ENCODE measurements at regions not wholly inside any gene's neighbourhood (a gene's known extent, or its start where the extent isn't known, plus 50 kb on each side); places are given as distances from the start of the nearest gene placed in this dataset.
"Not testable (repeated sequence)": the region's sequence is repeated elsewhere in the genome, so short reads cannot be mapped to it uniquely, and the experiment has no call there.

- not testable (repeated sequence) for DNase-seq (ENCODE audit: low read depth in 2 of 3, low spot score in 2 of 3)
Measured at GRCh38 chr2:4814137-4814536, 878.0 kb upstream of the SOX11 start.

GRCh38 chr2:4827836-4828235 is 864.3 kb upstream of the SOX11 start:
- no peak for DNase-seq (ENCODE audit: low read depth in 2 of 3, low spot score in 2 of 3)

DNA sequence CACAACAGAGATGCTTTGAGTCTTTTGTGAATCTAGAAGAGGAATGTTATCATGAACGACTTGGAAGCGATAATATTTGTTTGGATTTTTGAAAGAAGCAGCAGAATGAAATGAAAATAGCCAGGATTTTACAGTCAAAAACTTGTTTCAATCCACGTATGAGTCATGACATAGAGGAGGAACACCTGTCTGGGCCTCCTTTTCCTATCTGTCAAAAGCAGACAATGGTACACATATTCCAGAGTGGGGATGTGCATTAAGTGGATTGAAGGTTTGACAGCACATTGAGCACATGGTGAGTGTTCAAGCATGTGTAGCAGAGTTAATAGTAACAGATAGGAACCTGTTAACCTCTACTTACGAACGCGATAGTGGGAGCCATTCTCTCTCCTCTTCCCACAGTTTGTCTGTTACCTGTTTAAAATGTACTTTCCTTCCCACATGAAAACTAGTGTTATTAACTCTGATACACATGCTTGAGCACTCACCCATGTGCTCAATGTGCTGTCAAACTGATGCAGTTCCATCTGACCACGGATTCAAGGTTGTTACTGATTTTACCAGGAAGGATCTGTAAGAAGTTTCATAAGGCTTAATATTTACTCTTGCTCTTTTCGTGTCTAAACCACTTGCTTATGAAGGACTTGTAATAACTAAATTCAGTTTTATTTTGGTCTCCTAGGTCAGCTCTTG is 863.4 kb upstream of the SOX11 start:
- no peak for DNase-seq (ENCODE audit: low read depth in 2 of 3, low spot score in 2 of 3)

- DNase-seq (ENCODE audit: low read depth in 2 of 3, low spot score in 2 of 3) = no peak
Measured at GRCh38 chr2:4831751-4832150, 860.4 kb upstream of the SOX11 start.

- no peak for DNase-seq (ENCODE audit: low read depth in 2 of 3, low spot score in 2 of 3)
Measured at GRCh38 chr2:4832642-4833041, 859.5 kb upstream of the SOX11 start.

- DNase-seq (ENCODE audit: low read depth in 2 of 3, low spot score in 2 of 3) = no peak
Measured at GRCh38 chr2:4838626-4839025, 853.6 kb upstream of the SOX11 start.

DNA sequence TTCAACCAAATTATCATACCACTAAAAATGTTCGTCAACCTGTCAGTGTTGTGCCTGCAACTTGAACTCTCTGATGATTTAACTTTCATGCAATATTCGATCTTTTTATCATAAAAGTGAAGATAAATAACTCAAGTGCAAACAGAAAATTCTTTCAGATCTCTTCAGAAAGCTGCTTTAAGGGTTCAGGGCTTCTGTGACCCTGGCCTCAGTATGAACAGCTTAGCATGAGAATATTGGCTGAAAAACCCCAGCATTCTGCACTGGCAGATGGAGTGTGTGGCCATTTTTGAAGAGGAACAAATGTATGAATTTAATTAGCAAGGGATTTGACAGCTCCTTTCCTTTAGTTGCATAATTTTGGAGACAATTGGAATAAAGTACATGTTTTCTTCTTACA is 851.4 kb upstream of the SOX11 start:
- no peak for DNase-seq (ENCODE audit: low read depth in 2 of 3, low spot score in 2 of 3)

DNA sequence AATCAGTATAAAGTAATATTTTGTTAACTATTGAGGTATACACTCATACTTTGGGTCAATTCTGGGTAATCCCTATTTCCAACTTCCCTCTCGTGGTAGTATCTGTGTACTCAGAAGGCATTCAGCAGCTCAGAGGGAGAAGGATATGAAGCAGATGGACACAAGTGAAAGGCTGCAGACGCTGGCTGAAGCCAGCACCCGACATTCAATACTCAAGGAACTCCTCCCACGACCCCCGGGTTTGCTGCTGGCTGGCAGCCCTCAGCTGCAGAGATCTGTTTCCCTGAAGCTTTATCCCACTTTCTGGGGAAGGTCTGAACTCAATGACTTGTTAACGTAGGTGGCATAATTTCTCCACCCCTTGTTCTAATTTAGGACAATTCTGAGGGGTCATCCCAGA is 847.3 kb upstream of the SOX11 start:
- DNase-seq (ENCODE audit: low read depth in 2 of 3, low spot score in 2 of 3) = no peak

- DNase-seq (ENCODE audit: low read depth in 2 of 3, low spot score in 2 of 3) = no peak
Measured at GRCh38 chr2:4862031-4862430, 830.2 kb upstream of the SOX11 start.

- no peak for DNase-seq (ENCODE audit: low read depth in 2 of 3, low spot score in 2 of 3)
Measured at GRCh38 chr2:4866198-4866597, 826.0 kb upstream of the SOX11 start.

DNA sequence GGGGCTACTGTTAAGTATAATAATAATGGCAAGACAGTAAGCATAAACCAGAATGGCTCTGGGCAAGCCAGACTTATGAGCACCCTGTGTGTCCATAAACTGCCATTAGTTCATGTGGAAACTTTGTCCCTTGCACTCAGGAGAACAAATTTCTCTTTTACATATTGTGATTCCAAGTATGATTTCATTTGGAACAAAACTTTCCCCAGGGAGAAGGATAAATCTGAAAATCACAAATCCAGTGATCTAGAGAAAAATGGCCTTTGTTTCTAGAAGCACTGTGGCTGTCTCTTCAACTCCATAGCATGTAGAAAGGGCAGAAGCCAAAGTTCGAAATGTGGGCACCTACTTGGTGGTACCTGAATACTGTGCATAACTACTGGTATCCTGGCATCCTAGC is 823.7 kb upstream of the SOX11 start:
- no peak for DNase-seq (ENCODE audit: low read depth in 2 of 3, low spot score in 2 of 3)

GRCh38 chr2:4869154-4869553 is 823.0 kb upstream of the SOX11 start:
- no peak for DNase-seq (ENCODE audit: low read depth in 2 of 3, low spot score in 2 of 3)

DNA sequence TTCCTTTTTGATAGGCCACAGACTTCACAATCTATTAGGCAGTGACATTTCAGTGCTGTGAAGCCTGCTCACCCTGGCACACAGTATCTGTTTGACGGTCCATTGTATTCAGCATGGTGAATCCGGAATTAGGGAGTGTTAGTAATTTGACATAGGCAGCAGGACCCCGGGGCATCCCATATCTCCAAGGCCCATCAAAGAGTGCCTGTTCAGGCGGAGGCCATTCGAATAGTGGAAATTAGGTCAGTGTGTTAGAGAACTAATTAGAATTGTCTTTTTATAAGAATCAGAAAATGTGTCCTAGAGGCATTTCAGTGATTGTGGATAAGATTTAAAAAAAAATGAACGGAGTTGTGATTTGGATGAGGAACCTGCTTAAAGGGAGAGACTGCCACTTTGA is 818.8 kb upstream of the SOX11 start:
- DNase-seq (ENCODE audit: low read depth in 2 of 3, low spot score in 2 of 3) = no peak

DNA sequence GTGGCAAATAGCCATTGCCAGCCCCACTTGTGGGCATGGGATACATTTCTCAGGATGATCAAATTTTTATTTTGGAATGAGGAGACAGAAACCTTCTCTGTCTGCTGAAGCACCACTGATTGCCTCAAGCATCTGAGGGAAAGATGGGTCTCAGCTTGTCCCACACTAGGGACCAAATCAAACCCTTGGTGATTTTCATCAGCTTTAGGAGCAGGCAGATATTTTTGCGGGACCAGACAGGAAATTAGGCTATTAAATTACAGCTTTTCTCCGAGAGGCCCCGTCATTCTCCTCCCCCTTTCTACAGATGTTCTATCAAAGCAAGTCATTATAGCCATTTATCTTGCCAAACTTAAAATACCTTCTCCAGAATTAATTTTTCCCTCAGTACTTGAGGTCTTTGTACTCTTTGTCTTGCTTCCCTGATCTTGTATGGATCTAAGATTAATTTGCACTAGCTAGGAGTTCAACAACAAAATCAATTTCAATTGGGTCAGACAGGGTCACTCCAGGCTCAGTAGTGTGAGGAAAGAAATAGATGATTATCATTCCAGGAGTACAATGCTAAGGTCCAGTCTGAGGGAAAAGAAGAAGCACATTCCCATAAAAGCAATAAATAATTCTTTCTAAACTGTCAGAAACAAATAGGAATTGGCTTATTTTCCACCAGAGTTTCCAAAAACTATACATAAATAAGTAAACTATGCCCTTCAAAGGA is 818.1 kb upstream of the SOX11 start:
- DNase-seq (ENCODE audit: low read depth in 2 of 3, low spot score in 2 of 3) = no peak

- DNase-seq (ENCODE audit: low read depth in 2 of 3, low spot score in 2 of 3) = no peak
Measured at GRCh38 chr2:4882421-4882820, 809.8 kb upstream of the SOX11 start.

DNA sequence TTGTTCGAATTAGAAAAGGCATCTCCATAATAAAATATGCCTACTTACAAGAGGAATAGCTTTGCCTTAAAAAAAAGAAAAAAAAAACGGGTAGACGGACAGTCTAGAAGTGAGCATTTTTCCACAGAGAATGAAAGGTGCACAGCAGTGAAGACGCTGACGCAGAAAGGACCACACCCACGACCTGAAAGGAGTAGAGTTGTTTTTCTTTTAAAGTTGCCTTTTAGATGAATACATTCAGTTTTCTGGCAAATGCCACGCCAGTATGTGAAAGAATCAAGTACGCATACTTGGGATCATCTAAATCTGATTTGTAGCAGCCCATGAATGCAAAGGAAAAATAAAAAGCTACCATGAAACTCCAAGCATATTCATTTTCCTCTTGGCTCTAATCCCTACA is 809.2 kb upstream of the SOX11 start:
- no peak for DNase-seq (ENCODE audit: low read depth in 2 of 3, low spot score in 2 of 3)

DNA sequence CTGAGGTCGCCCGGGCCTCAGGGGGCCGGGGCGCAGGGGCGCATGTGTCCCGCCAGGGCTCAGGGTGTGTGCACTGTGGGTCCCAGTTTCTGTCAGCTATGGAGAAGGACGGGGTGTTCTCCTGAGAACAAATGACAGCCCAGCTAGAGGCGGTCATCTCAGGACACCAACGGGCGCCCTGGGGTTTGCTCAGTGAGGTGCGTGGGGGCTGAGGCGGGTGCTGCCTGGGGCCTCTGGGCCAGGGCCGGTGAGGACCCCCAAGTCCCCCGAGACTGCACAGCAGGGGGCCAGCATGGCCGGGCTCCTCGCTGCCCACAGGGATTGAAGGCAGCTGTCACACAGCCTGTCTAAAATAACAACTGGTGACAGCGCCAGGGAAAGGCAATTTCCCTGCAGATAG is 808.8 kb upstream of the SOX11 start:
- no peak for DNase-seq (ENCODE audit: low read depth in 2 of 3, low spot score in 2 of 3)

GRCh38 chr2:4884117-4884571 is 808.0 kb upstream of the SOX11 start:
- DNase-seq (ENCODE audit: low read depth in 2 of 3, low spot score in 2 of 3) = no peak

GRCh38 chr2:4891394-4891793 is 800.8 kb upstream of the SOX11 start:
- DNase-seq (ENCODE audit: low read depth in 2 of 3, low spot score in 2 of 3) = no peak

DNA sequence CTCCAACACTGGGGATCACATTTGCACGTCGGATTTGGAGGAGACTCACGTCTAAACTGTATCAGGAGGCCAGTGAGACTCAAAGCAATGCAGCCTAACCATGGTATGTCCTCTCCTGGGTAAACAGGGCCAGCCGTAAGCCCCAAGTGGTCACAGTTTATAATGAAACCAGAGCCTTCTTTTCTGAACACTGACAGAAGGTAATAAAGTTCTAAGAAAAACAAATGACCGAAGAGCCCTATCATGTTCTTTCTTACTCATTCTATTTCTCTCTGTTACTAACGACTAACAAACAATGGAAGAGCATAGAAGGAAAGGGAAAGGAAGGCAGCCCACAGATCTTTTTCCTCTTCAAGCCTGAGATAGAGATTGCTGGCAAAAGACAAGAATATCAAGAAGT is 796.8 kb upstream of the SOX11 start:
- DNase-seq (ENCODE audit: low read depth in 2 of 3, low spot score in 2 of 3) = no peak

- DNase-seq (ENCODE audit: low read depth in 2 of 3, low spot score in 2 of 3) = no peak
Measured at GRCh38 chr2:4898706-4899105, 793.5 kb upstream of the SOX11 start.

DNA sequence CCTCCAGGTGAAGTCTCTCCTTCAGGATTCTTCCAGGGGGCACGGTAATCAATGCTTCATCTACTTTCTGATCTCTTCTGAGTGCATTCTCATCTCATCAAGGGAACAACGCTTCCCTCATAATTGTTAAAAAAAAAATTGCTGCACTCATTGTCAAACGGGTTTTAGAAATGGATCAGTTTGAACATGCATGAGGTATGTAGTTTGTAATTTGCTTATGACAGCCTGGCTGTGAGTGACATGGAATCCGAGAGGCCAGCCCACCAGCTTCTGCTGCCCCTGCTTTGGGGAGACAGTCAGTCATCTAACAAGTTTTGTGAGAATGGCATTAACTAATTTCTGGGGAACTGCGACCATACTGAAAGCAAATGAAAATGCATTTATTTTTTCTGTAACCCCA is 791.9 kb upstream of the SOX11 start:
- DNase-seq (ENCODE audit: low read depth in 2 of 3, low spot score in 2 of 3) = no peak
